GM13976 (cell line): ENCODE measurements at regions not wholly inside any gene's neighbourhood (a gene's known extent, or its start where the extent isn't known, plus 50 kb on each side); places are given as distances from the start of the nearest gene placed in this dataset.

Source experiments
- DNase-seq: peaks from one replicate; pipeline ENCODE4 v3.0.0; 2012; ENCODE audit warnings: low spot score
- CTCF ChIP-seq: IDR thresholded peaks from 2 replicates; pipeline ENCODE4 v1.5.1; 2012; ENCODE audit warnings: borderline replicate concordance, mild to moderate bottlenecking; ENCODE audit not compliant: insufficient read depth; ENCODE audit errors: extremely low read depth, missing control alignments, control extremely low read depth
- in situ Hi-C: fragments of 300-500 bp; cut with MboI; formaldehyde crosslinking; loops from one replicate; pipeline ENCODE4 v1.12.0; 2022; ENCODE audit warnings: low sequenced_read_pairs, mixed read lengths, inconsistent platforms; ENCODE audit not compliant: unreplicated experiment

GRCh38 chr12:92486443-92487137, 216.2 kb upstream of the PLEKHG7 start:
- in situ Hi-C loops: no loop called here
- no peak for TF ChIP-seq CTCF
- no peak for DNase-seq

- in situ Hi-C loops: no loop called here
- no peak for TF ChIP-seq CTCF
- DNase-seq: no peak
These were observed 217.1 kb upstream of the PLEKHG7 start for GRCh38 chr12:92485351-92486348.

- TF ChIP-seq CTCF: no peak
- in situ Hi-C loops: no loop called here
- DNase-seq: no peak
These were observed 220.2 kb upstream of the PLEKHG7 start for GRCh38 chr12:92482599-92482998.

- no peak for TF ChIP-seq CTCF
- in situ Hi-C loops: no loop called here
- no peak for DNase-seq
These were observed 221.7 kb upstream of the PLEKHG7 start for GRCh38 chr12:92481066-92481465.

GRCh38 chr12:92478692-92479091, 224.1 kb upstream of the PLEKHG7 start:
- in situ Hi-C loops: no loop called here
- no peak for TF ChIP-seq CTCF
- no peak for DNase-seq

GRCh38 chr12:92476844-92477243, 225.9 kb upstream of the PLEKHG7 start:
- in situ Hi-C loops: no loop called here
- no peak for DNase-seq
- no peak for TF ChIP-seq CTCF
